Smooth muscle cell (in vitro differentiated cells): ENCODE measurements at regions not wholly inside any gene's neighbourhood (a gene's known extent, or its start where the extent isn't known, plus 50 kb on each side); places are given as distances from the start of the nearest gene placed in this dataset.

Experiments
- DNase-seq: peaks from one replicate; lab custom pipeline; 2025; ENCODE audit not compliant: unreplicated experiment; lab: John Stamatoyannopoulos, UW
- H2AFZ ChIP-seq: fragments of 200-600 bp; sonication (generic); 2 replicates; pipeline ENCODE4 v1.6.0; 2016; ENCODE audit warnings: antibody characterized with exemption, low read depth, mild to moderate bottlenecking
- H3F3A ChIP-seq: fragments of 200-600 bp; sonication (generic); 2 replicates; pipeline ENCODE4 v1.6.0; 2017; ENCODE audit warnings: antibody characterized with exemption, low read depth
- H3K27ac ChIP-seq: fragments of 200-600 bp; sonication (generic); 2 replicates; pipeline ENCODE4 v1.5.1; 2016; ENCODE audit warnings: low read depth, mild to moderate bottlenecking
- H3K27me3 ChIP-seq: fragments of 200-600 bp; sonication (generic); 2 replicates; pipeline ENCODE4 v1.6.1; 2016; ENCODE audit warnings: low read depth, mild to moderate bottlenecking
- H3K36me3 ChIP-seq: fragments of 200-600 bp; sonication (generic); 2 replicates; pipeline ENCODE4 v1.5.1; 2016; ENCODE audit warnings: low read depth
- H3K4me1 ChIP-seq: fragments of 200-600 bp; sonication (generic); 2 replicates; pipeline ENCODE4 v1.5.1; 2016; ENCODE audit warnings: low read depth
- H3K4me2 ChIP-seq: fragments of 200-600 bp; sonication (generic); 2 replicates; pipeline ENCODE4 v1.6.0; 2016; ENCODE audit warnings: mild to moderate bottlenecking
- H3K4me3 ChIP-seq: fragments of 200-600 bp; sonication (generic); 2 replicates; pipeline ENCODE4 v1.5.1; 2016; ENCODE audit warnings: mild to moderate bottlenecking
- H3K79me2 ChIP-seq: fragments of 200-600 bp; sonication (generic); 2 replicates; pipeline ENCODE4 v1.6.0; 2016; ENCODE audit warnings: low read depth, mild to moderate bottlenecking
- H3K9ac ChIP-seq: fragments of 200-600 bp; sonication (generic); 2 replicates; pipeline ENCODE4 v1.6.0; 2016; ENCODE audit warnings: low read depth
- H3K9me3 ChIP-seq: fragments of 200-600 bp; sonication (generic); replicated peaks from 2 replicates; pipeline ENCODE4 v1.5.1; 2016; ENCODE audit warnings: low read depth
- H4K20me1 ChIP-seq: fragments of 200-600 bp; sonication (generic); 2 replicates; pipeline ENCODE4 v1.6.0; 2016; ENCODE audit warnings: low read depth
- CTCF ChIP-seq: fragments of 200-600 bp; sonication (generic); IDR thresholded peaks from 2 replicates; pipeline ENCODE4 v1.5.1; 2017; ENCODE audit warnings: borderline replicate concordance, mild to moderate bottlenecking, antibody characterized with exemption; ENCODE audit not compliant: insufficient read depth, poor library complexity, severe bottlenecking
- WGBS: methylation state at CpG from one replicate; pipeline ENCODE4 v1.1.7; 2016; ENCODE audit warnings: low lambda C conversion rate; 5-methylcytosine and 5-hydroxymethylcytosine counted together

- no peak overlapping the region for H3K4me3 ChIP-seq
- no peaks in the 10 kb centered on the region for H3F3A ChIP-seq
- no peaks in the 10 kb centered on the region for H3K27me3 ChIP-seq
- H4K20me1 ChIP-seq, result no peaks in the 10 kb centered on the region
- WGBS, result 95% methylated on average over 1 of the region's 1 CpG
- DNase-seq, result no peak
- TF ChIP-seq CTCF, result no peak
- no peak overlapping the region for H3K9ac ChIP-seq
- H3K36me3 ChIP-seq, result no peaks in the 10 kb centered on the region
- H3K79me2 ChIP-seq, result no peaks in the 10 kb centered on the region
- H3K4me2 ChIP-seq, result no peak overlapping the region
- H2AFZ ChIP-seq, result no peak overlapping the region
- no peaks in the 10 kb centered on the region for H3K4me1 ChIP-seq
- no peaks in the 10 kb centered on the region for H3K9me3 ChIP-seq
- no peak overlapping the region for H3K27ac ChIP-seq
These were observed 464.5 kb downstream of the GXYLT1 start for GRCh38 chr12:41680155-41680554.

GRCh38 chr12:41663598-41664265 lies 475.6 kb downstream of the PDZRN4 start:
- DNase-seq, result no peak
- H3K27me3 ChIP-seq, result no peaks in the 10 kb centered on the region
- 20% methylated on average over 4 of the region's 4 CpGs for WGBS
- peak; percentile 54 for TF ChIP-seq CTCF
- H2AFZ ChIP-seq, result peak overlapping the region; percentile 73
- H3K27ac ChIP-seq, result no peak overlapping the region
- no peaks in the 10 kb centered on the region for H4K20me1 ChIP-seq
- H3K79me2 ChIP-seq, result no peaks in the 10 kb centered on the region
- H3K9me3 ChIP-seq, result no peaks in the 10 kb centered on the region
- H3K4me2 ChIP-seq, result peak overlapping the region; percentile 62
- H3K4me3 ChIP-seq, result no peak overlapping the region
- H3F3A ChIP-seq, result no peaks in the 10 kb centered on the region
- H3K9ac ChIP-seq, result no peak overlapping the region
- H3K36me3 ChIP-seq, result no peaks in the 10 kb centered on the region
- H3K4me1 ChIP-seq, result no peaks in the 10 kb centered on the region

GRCh38 chr12:41661141-41661765 lies 473.1 kb downstream of the PDZRN4 start:
- Histone ChIP-seq H3K79me2 (no peaks in the 10 kb centered on the region), H3K4me2 (no peak overlapping the region), H3K27ac (no peak overlapping the region), H2AFZ (no peak overlapping the region), H3K27me3 (no peaks in the 10 kb centered on the region), H3K9me3 (no peaks in the 10 kb centered on the region), H3K4me1 (no peaks in the 10 kb centered on the region), H3K4me3 (no peak overlapping the region), H3F3A (no peaks in the 10 kb centered on the region), H3K9ac (no peak overlapping the region), H4K20me1 (no peaks in the 10 kb centered on the region), H3K36me3 (no peaks in the 10 kb centered on the region)
- DNase-seq, result no peak
- 91% methylated on average over 4 of the region's 4 CpGs for WGBS
- TF ChIP-seq CTCF, result no peak

GRCh38 chr12:41656454-41656853 lies 468.3 kb downstream of the PDZRN4 start:
- H3K9me3 ChIP-seq, result no peaks in the 10 kb centered on the region
- H3K9ac ChIP-seq, result no peak overlapping the region
- H2AFZ ChIP-seq, result no peak overlapping the region
- H3K79me2 ChIP-seq, result no peaks in the 10 kb centered on the region
- H3K27me3 ChIP-seq, result no peaks in the 10 kb centered on the region
- no peak for TF ChIP-seq CTCF
- DNase-seq, result no peak
- no peak overlapping the region for H3K4me3 ChIP-seq
- H3K4me1 ChIP-seq, result no peaks in the 10 kb centered on the region
- H3K4me2 ChIP-seq, result no peak overlapping the region
- 91% methylated on average over 1 of the region's 1 CpG for WGBS
- H3K36me3 ChIP-seq, result no peaks in the 10 kb centered on the region
- no peaks in the 10 kb centered on the region for H3F3A ChIP-seq
- no peaks in the 10 kb centered on the region for H4K20me1 ChIP-seq
- no peak overlapping the region for H3K27ac ChIP-seq
